ENCODE measurements at regions not wholly inside any gene's neighbourhood (a gene's known extent, or its start where the extent isn't known, plus 50 kb on each side); places are given as distances from the start of the nearest gene placed in this dataset.

DNA sequence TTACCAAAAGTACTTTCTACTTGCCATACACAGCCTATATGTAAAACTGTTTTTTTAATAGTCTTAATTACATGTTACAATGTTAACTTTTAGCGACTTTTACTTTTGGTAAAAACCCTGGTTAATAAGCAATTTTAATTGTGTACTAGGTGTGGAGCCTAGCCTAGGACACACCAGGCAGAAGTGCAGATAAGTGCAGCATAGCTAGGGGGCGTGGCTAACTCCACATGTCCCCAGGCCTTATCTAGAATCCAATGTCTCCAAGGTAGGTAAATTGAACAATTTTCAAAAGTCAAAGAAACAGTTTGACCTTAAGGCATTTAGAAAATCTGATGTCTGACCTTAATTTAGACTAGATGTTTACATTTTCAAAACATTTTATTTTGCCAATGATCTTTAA lies 858.7 kb downstream of the CCSER2 start:
- no peak for DNase-seq
- Histone ChIP-seq H3K27me3 (no peaks in the 10 kb centered on the region), H3K4me3 (no peak overlapping the region), H3K27ac (no peak overlapping the region), H3K36me3 (no peaks in the 10 kb centered on the region), H3K4me1 (no peaks in the 10 kb centered on the region), H3K9me3 (no peaks in the 10 kb centered on the region)
- TF ChIP-seq, protein P1, sequence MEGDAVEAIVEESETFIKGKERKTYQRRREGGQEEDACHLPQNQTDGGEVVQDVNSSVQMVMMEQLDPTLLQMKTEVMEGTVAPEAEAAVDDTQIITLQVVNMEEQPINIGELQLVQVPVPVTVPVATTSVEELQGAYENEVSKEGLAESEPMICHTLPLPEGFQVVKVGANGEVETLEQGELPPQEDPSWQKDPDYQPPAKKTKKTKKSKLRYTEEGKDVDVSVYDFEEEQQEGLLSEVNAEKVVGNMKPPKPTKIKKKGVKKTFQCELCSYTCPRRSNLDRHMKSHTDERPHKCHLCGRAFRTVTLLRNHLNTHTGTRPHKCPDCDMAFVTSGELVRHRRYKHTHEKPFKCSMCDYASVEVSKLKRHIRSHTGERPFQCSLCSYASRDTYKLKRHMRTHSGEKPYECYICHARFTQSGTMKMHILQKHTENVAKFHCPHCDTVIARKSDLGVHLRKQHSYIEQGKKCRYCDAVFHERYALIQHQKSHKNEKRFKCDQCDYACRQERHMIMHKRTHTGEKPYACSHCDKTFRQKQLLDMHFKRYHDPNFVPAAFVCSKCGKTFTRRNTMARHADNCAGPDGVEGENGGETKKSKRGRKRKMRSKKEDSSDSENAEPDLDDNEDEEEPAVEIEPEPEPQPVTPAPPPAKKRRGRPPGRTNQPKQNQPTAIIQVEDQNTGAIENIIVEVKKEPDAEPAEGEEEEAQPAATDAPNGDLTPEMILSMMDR (IDR thresholded peaks at IDR 0.05): no peak
- TF ChIP-seq POLR2A (IDR thresholded peaks at IDR 0.05): no peak
- WGBS, 2 donors: 65% methylated on average over 2 of the region's 2 CpGs
- intact Hi-C loops (cut with DNase I): no loop called here

- H3K4me1 ChIP-seq: no peaks in the 10 kb centered on the region
- TF ChIP-seq POLR2A (IDR thresholded peaks at IDR 0.05): no peak
- TF ChIP-seq, protein P1 (IDR thresholded peaks at IDR 0.05): no peak
- no peaks in the 10 kb centered on the region for H3K9me3 ChIP-seq
- intact Hi-C loops (cut with DNase I): no loop called here
- H3K27me3 ChIP-seq: no peaks in the 10 kb centered on the region
- H3K27ac ChIP-seq: no peak overlapping the region
- H3K4me3 ChIP-seq: no peak overlapping the region
- 54 to 70% methylated on average over 3 of the region's 3 CpGs for WGBS, 2 donors
- H3K36me3 ChIP-seq: no peaks in the 10 kb centered on the region
- no peak for DNase-seq
Observed at GRCh38 chr10:85188770-85189484, 860.5 kb downstream of the CCSER2 start.

DNA sequence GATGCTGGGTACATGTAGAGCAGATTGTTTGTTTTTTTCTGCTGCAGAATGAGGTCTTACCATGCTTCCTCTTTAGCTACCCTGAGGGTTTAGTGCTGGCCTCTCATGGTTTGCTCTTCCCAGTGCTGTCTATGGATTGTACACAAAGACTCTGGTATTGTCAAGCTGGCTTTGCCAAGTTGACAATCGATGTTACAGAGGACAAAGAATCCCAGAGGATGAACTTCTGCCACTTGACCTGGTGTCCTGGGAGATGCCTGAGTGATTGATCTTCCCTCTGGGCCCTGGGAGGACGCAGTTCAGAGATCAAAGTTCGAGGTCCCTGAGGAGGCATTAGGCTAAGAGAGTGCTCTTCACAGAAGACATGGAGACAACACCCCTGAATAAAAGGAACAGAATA lies 865.4 kb downstream of the CCSER2 start:
- Histone ChIP-seq H3K4me3 (no peak overlapping the region), H3K9me3 (no peaks in the 10 kb centered on the region), H3K4me1 (no peaks in the 10 kb centered on the region), H3K27me3 (no peaks in the 10 kb centered on the region), H3K36me3 (no peaks in the 10 kb centered on the region), H3K27ac (no peak overlapping the region)
- 21 to 36% methylated on average over 2 to 3 of the region's 3 CpGs for WGBS, 2 donors
- TF ChIP-seq POLR2A (IDR thresholded peaks at IDR 0.05): no peak
- TF ChIP-seq, protein P1 (IDR thresholded peaks at IDR 0.05): no peak
- no peak for DNase-seq
- intact Hi-C loops (cut with DNase I): no loop called here

DNA sequence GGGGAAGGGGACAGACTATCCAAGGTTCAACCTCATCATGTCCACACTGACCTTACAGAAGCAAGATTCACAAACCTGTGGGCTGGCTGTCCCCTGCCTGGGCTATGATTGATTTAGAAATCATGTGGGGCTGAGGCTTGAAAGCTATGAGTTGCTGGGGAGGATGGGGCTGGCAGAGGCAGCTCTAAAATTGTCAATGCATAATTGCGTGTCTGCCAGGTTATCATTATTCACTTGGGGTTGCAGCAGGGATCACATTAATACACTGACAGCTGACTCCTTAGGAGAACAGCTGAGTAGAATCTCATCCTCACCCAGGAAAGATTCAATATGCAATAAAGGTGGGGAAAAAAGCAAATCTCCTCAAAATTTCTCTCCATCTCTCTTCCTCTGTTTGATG lies 866.3 kb downstream of the CCSER2 start:
- no peaks in the 10 kb centered on the region for H3K4me1 ChIP-seq
- intact Hi-C loops (cut with DNase I): no loop called here
- no peak overlapping the region for H3K4me3 ChIP-seq
- no peak overlapping the region for H3K27ac ChIP-seq
- no peaks in the 10 kb centered on the region for H3K27me3 ChIP-seq
- DNase-seq: no peak
- no peak for TF ChIP-seq POLR2A (IDR thresholded peaks at IDR 0.05)
- TF ChIP-seq, protein P1 (IDR thresholded peaks at IDR 0.05): no peak
- 63 to 100% methylated on average over 1 of the region's 1 CpG for WGBS, 2 donors
- H3K36me3 ChIP-seq: no peaks in the 10 kb centered on the region
- H3K9me3 ChIP-seq: no peaks in the 10 kb centered on the region

- Histone ChIP-seq H3K36me3 (no peaks in the 10 kb centered on the region), H3K27ac (no peak overlapping the region), H3K4me3 (no peak overlapping the region), H3K9me3 (no peaks in the 10 kb centered on the region), H3K27me3 (no peaks in the 10 kb centered on the region), H3K4me1 (no peaks in the 10 kb centered on the region)
- 67 to 72% methylated on average over 2 of the region's 2 CpGs for WGBS, 2 donors
- no peak for TF ChIP-seq POLR2A (IDR thresholded peaks at IDR 0.05)
- TF ChIP-seq, protein P1 (IDR thresholded peaks at IDR 0.05): no peak
- DNase-seq: no peak
- intact Hi-C loops (cut with DNase I): no loop called here
Observed at GRCh38 chr10:85195596-85195995, 867.2 kb downstream of the CCSER2 start.
